SK-N-SH treated with all-trans-retinoic acid at 6 μM for 48 hours (cell line): ENCODE measurements at regions not wholly inside any gene's neighbourhood (a gene's known extent, or its start where the extent isn't known, plus 50 kb on each side); places are given as distances from the start of the nearest gene placed in this dataset.

Experiments used
- ATAC-seq: fragments of 200-7000 bp; cut with Tn5 transposase; 3 replicates; pipeline ENCODE4 v1.9.1; 2020; ENCODE audit warnings: mild to moderate bottlenecking, moderate library complexity
- ARNTL ChIP-seq: fragments of 450-650 bp; formaldehyde crosslinking; IDR thresholded peaks from 2 replicates; pipeline ENCODE4 v1.5.0; 2020; ENCODE audit warnings: low read depth, mild to moderate bottlenecking, moderate library complexity, borderline replicate concordance
- CSDC2 ChIP-seq: fragments of 250-450 bp; sonication (Bioruptor Pico); IDR thresholded peaks from 2 replicates; pipeline ENCODE4 v1.5.0; 2020; ENCODE audit warnings: mild to moderate bottlenecking, moderate library complexity
- ESRRG ChIP-seq: fragments of 250-450 bp; sonication (Bioruptor Pico); IDR thresholded peaks from 2 replicates; pipeline ENCODE4 v1.6.1; 2021; ENCODE audit warnings: mild to moderate bottlenecking
- GLIS3 ChIP-seq: fragments of 250-450 bp; sonication (Bioruptor Pico); IDR thresholded peaks from 2 replicates; pipeline ENCODE4 v1.5.0; 2020; ENCODE audit warnings: mild to moderate bottlenecking, moderate library complexity
- ISL1 ChIP-seq: fragments of 250-450 bp; sonication (Bioruptor Pico); IDR thresholded peaks from 2 replicates; pipeline ENCODE4 v2.1.2; 2022; ENCODE audit warnings: mild to moderate bottlenecking, moderate library complexity
- OSR1 ChIP-seq: fragments of 250-450 bp; sonication (Bioruptor Pico); IDR thresholded peaks from 2 replicates; pipeline ENCODE4 v1.8.0; 2022; ENCODE audit warnings: moderate library complexity, mild to moderate bottlenecking, inconsistent platforms
- PPARA ChIP-seq: fragments of 250-450 bp; sonication (Bioruptor Pico); IDR thresholded peaks from 2 replicates; pipeline ENCODE4 v1.5.0; 2020; ENCODE audit warnings: mild to moderate bottlenecking, borderline replicate concordance
- RARB ChIP-seq: fragments of 250-450 bp; sonication (Bioruptor Pico); IDR thresholded peaks from 2 replicates; pipeline ENCODE4 v1.8.0; 2021; ENCODE audit warnings: mild to moderate bottlenecking, moderate library complexity
- SNAI2 ChIP-seq: fragments of 250-450 bp; sonication (Bioruptor Pico); IDR thresholded peaks from 2 replicates; pipeline ENCODE4 v1.5.0; 2020; ENCODE audit warnings: mild to moderate bottlenecking, moderate library complexity
- TCF4 ChIP-seq: fragments of 250-450 bp; sonication (Bioruptor Pico); IDR thresholded peaks from 2 replicates; pipeline ENCODE4 v1.8.0; 2021; ENCODE audit warnings: mild to moderate bottlenecking, moderate library complexity, borderline replicate concordance
- TOX ChIP-seq: fragments of 250-450 bp; sonication (Bioruptor Pico); IDR thresholded peaks from 2 replicates; pipeline ENCODE4 v1.8.0; 2021; ENCODE audit warnings: mild to moderate bottlenecking, moderate library complexity, borderline replicate concordance
- ZC3H10 ChIP-seq: fragments of 250-450 bp; sonication (Bioruptor Pico); IDR thresholded peaks from 2 replicates; pipeline ENCODE4 v1.5.1; 2021; ENCODE audit warnings: mild to moderate bottlenecking, moderate library complexity
- ZFP3 ChIP-seq: fragments of 250-450 bp; sonication (Bioruptor Pico); IDR thresholded peaks from 2 replicates; pipeline ENCODE4 v1.5.0; 2020; ENCODE audit warnings: mild to moderate bottlenecking, moderate library complexity
- ZFP30 ChIP-seq: fragments of 450-650 bp; formaldehyde crosslinking; IDR thresholded peaks from 2 replicates; pipeline ENCODE4 v1.5.0; 2022; ENCODE audit warnings: mild to moderate bottlenecking, moderate library complexity
- ZNF565 ChIP-seq: fragments of 450-650 bp; formaldehyde crosslinking; conservative IDR thresholded peaks from 2 replicates; pipeline ENCODE4 v1.5.0; 2020; ENCODE audit warnings: low read depth, mild to moderate bottlenecking, moderate library complexity
- ZNF70 ChIP-seq: fragments of 450-650 bp; formaldehyde crosslinking; IDR thresholded peaks from 2 replicates; pipeline ENCODE4 v1.5.0; 2020; ENCODE audit warnings: mild to moderate bottlenecking, moderate library complexity
- ZNF8 ChIP-seq: fragments of 450-650 bp; formaldehyde crosslinking; IDR thresholded peaks from 2 replicates; pipeline ENCODE4 v1.5.0; 2020; ENCODE audit warnings: mild to moderate bottlenecking, moderate library complexity
- TF ChIP-seq, protein P1 (sequence below): fragments of 250-450 bp; sonication (Bioruptor Pico); IDR thresholded peaks from 2 replicates; pipeline ENCODE4 v1.5.1; 2020; ENCODE audit warnings: low read depth, mild to moderate bottlenecking, moderate library complexity
- TF ChIP-seq, protein P2 (sequence below): fragments of 250-450 bp; sonication (Bioruptor Pico); IDR thresholded peaks from 2 replicates; pipeline ENCODE4 v1.8.0; 2021; ENCODE audit warnings: low read depth, mild to moderate bottlenecking, moderate library complexity, borderline replicate concordance
- TF ChIP-seq, protein P3 (sequence below): fragments of 250-450 bp; sonication (Bioruptor Pico); IDR thresholded peaks from 2 replicates; pipeline ENCODE4 v1.5.1; 2021; ENCODE audit warnings: mild to moderate bottlenecking, moderate library complexity
- TF ChIP-seq, protein P4 (sequence below): fragments of 250-450 bp; sonication (Bioruptor Pico); IDR thresholded peaks from 2 replicates; pipeline ENCODE4 v1.5.0; 2020; ENCODE audit warnings: mild to moderate bottlenecking, moderate library complexity
- TF ChIP-seq, protein P5 (sequence below): fragments of 250-450 bp; sonication (Bioruptor Pico); IDR thresholded peaks from 2 replicates; pipeline ENCODE4 v1.8.0; 2020; ENCODE audit warnings: mild to moderate bottlenecking, moderate library complexity, borderline replicate concordance

DNA sequence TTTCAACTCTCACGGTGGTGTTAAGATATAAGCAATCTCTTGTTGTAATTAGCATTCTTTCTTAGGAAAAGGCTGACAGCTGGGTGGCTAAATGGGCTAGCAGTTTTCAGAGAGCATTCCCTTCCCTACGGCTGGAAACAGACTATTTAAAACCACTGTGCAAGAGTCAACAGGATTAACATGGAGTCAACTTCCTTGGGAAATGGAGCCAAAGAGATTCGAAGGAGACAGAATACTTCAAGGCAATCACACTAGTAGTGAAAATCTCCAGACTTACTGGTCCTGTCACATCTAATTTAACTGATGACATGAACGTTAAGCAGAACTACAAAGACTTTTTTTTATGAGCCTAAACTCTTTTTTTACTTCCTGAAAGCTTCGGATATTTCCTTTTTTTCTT lies 453.3 kb upstream of the ITGA1 start:
- ATAC-seq, result peak; percentile 40; the same call in 1 of the 3 replicates

DNA sequence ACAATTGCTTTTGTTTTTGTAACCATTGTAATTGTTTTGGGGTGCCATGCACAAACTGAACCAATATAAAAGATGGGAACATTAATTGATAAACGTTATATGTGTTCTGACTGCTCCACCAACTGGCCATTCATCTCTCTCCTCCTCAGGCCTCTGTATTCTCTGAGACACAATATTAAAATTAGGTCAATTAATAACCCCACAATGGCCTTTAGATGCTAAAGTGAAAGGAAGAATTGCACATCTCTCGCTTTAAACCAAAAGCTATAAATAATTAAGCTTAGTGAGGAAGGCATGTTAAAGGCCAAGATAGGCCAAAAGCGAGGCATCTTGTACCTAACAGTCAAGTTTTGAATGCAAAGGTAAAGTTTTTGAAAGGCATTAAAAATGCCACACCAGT lies 448.4 kb upstream of the ITGA1 start:
- ATAC-seq, result no peak
- no peak for TF ChIP-seq RARB (CRISPR knock-in tag)
- TF ChIP-seq ZNF565, result no peak
- TF ChIP-seq ISL1 (CRISPR knock-in tag), result no peak
- no peak for TF ChIP-seq PPARA (CRISPR knock-in tag)
- no peak for TF ChIP-seq ZC3H10
- TF ChIP-seq, protein P1, sequence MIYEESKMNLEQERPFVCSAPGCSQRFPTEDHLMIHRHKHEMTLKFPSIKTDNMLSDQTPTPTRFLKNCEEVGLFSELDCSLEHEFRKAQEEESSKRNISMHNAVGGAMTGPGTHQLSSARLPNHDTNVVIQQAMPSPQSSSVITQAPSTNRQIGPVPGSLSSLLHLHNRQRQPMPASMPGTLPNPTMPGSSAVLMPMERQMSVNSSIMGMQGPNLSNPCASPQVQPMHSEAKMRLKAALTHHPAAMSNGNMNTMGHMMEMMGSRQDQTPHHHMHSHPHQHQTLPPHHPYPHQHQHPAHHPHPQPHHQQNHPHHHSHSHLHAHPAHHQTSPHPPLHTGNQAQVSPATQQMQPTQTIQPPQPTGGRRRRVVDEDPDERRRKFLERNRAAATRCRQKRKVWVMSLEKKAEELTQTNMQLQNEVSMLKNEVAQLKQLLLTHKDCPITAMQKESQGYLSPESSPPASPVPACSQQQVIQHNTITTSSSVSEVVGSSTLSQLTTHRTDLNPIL, result no peak
- TF ChIP-seq, protein P2, sequence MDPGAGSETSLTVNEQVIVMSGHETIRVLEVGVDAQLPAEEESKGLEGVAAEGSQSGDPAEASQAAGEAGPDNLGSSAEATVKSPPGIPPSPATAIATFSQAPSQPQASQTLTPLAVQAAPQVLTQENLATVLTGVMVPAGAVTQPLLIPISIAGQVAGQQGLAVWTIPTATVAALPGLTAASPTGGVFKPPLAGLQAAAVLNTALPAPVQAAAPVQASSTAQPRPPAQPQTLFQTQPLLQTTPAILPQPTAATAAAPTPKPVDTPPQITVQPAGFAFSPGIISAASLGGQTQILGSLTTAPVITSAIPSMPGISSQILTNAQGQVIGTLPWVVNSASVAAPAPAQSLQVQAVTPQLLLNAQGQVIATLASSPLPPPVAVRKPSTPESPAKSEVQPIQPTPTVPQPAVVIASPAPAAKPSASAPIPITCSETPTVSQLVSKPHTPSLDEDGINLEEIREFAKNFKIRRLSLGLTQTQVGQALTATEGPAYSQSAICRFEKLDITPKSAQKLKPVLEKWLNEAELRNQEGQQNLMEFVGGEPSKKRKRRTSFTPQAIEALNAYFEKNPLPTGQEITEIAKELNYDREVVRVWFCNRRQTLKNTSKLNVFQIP (CRISPR knock-in tag), result no peak
- no peak for TF ChIP-seq OSR1 (CRISPR knock-in tag)
- no peak for TF ChIP-seq ARNTL (CRISPR knock-in tag)
- no peak for TF ChIP-seq CSDC2 (CRISPR knock-in tag)
- TF ChIP-seq, protein P3, sequence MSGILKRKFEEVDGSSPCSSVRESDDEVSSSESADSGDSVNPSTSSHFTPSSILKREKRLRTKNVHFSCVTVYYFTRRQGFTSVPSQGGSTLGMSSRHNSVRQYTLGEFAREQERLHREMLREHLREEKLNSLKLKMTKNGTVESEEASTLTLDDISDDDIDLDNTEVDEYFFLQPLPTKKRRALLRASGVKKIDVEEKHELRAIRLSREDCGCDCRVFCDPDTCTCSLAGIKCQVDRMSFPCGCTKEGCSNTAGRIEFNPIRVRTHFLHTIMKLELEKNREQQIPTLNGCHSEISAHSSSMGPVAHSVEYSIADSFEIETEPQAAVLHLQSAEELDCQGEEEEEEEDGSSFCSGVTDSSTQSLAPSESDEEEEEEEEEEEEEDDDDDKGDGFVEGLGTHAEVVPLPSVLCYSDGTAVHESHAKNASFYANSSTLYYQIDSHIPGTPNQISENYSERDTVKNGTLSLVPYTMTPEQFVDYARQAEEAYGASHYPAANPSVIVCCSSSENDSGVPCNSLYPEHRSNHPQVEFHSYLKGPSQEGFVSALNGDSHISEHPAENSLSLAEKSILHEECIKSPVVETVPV (CRISPR knock-in tag), result no peak

More for the DNA sequence above, 453.3 kb upstream of the ITGA1 start:
- TF ChIP-seq TCF4 (CRISPR knock-in tag) (peak; percentile 62; the same call in 1 of the 2 replicates), TOX (no peak), ISL1 (CRISPR knock-in tag) (peak; percentile 85), ARNTL (CRISPR knock-in tag) (no peak), GLIS3 (CRISPR knock-in tag) (0 out of 2 replicates have a peak, but pooled peaks have one; percentile 27), ZC3H10 (no peak), ZNF70 (no peak), PPARA (CRISPR knock-in tag) (no peak), ZFP30 (no peak), ZNF8 (CRISPR knock-in tag) (no peak), SNAI2 (CRISPR knock-in tag) (peak; percentile 85; the same call in 1 of the 2 replicates), RARB (CRISPR knock-in tag) (no peak), CSDC2 (CRISPR knock-in tag) (0 out of 2 replicates have a peak, but pooled peaks have one; percentile 71), ZFP3 (CRISPR knock-in tag) (0 out of 2 replicates have a peak, but pooled peaks have one; percentile 14), ESRRG (CRISPR knock-in tag) (no peak)
- TF ChIP-seq, protein P4, sequence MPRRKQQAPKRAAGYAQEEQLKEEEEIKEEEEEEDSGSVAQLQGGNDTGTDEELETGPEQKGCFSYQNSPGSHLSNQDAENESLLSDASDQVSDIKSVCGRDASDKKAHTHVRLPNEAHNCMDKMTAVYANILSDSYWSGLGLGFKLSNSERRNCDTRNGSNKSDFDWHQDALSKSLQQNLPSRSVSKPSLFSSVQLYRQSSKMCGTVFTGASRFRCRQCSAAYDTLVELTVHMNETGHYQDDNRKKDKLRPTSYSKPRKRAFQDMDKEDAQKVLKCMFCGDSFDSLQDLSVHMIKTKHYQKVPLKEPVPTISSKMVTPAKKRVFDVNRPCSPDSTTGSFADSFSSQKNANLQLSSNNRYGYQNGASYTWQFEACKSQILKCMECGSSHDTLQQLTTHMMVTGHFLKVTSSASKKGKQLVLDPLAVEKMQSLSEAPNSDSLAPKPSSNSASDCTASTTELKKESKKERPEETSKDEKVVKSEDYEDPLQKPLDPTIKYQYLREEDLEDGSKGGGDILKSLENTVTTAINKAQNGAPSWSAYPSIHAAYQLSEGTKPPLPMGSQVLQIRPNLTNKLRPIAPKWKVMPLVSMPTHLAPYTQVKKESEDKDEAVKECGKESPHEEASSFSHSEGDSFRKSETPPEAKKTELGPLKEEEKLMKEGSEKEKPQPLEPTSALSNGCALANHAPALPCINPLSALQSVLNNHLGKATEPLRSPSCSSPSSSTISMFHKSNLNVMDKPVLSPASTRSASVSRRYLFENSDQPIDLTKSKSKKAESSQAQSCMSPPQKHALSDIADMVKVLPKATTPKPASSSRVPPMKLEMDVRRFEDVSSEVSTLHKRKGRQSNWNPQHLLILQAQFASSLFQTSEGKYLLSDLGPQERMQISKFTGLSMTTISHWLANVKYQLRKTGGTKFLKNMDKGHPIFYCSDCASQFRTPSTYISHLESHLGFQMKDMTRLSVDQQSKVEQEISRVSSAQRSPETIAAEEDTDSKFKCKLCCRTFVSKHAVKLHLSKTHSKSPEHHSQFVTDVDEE (CRISPR knock-in tag), result peak; percentile 72; the same call in 1 of the 2 replicates
- TF ChIP-seq, protein P3 (CRISPR knock-in tag), result no peak
- TF ChIP-seq, protein P2 (CRISPR knock-in tag), result no peak
- TF ChIP-seq, protein P5, sequence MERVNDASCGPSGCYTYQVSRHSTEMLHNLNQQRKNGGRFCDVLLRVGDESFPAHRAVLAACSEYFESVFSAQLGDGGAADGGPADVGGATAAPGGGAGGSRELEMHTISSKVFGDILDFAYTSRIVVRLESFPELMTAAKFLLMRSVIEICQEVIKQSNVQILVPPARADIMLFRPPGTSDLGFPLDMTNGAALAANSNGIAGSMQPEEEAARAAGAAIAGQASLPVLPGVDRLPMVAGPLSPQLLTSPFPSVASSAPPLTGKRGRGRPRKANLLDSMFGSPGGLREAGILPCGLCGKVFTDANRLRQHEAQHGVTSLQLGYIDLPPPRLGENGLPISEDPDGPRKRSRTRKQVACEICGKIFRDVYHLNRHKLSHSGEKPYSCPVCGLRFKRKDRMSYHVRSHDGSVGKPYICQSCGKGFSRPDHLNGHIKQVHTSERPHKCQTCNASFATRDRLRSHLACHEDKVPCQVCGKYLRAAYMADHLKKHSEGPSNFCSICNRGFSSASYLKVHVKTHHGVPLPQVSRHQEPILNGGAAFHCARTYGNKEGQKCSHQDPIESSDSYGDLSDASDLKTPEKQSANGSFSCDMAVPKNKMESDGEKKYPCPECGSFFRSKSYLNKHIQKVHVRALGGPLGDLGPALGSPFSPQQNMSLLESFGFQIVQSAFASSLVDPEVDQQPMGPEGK, result no peak
- TF ChIP-seq, protein P1, result no peak
